ENCODE measurements at regions not wholly inside any gene's neighbourhood (a gene's known extent, or its start where the extent isn't known, plus 50 kb on each side); places are given as distances from the start of the nearest gene placed in this dataset.

DNA sequence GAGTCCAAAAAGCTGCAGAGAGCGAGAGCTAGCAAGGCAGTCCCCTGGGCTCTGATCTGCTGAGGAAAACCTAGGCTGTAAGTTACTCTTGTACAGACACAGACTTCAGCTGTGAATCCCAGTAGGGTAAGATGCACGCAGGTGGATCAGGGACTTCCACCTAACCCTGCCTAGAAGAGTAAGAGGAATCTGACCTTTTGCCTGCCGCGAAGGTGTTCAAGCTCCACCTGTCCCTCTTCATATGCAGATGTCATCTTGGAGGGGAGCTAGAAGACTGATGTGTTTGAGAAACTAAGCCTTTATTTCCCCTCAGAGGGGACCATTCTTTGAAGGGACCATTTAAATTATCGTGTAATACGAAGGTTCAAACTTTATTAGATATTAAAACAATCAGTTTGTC lies 108.6 kb upstream of the USP24 start:
- no peak for TF ChIP-seq TCF12 (IDR thresholded peaks at IDR 0.05; ENCODE audit: low read depth)
- TF ChIP-seq CREB1 (IDR thresholded peaks at IDR 0.05; ENCODE audit: low read depth): no peak
- TF ChIP-seq, protein P1, sequence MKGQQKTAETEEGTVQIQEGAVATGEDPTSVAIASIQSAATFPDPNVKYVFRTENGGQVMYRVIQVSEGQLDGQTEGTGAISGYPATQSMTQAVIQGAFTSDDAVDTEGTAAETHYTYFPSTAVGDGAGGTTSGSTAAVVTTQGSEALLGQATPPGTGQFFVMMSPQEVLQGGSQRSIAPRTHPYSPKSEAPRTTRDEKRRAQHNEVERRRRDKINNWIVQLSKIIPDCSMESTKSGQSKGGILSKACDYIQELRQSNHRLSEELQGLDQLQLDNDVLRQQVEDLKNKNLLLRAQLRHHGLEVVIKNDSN (IDR thresholded peaks at IDR 0.05): no peak
- TF ChIP-seq, protein P2, sequence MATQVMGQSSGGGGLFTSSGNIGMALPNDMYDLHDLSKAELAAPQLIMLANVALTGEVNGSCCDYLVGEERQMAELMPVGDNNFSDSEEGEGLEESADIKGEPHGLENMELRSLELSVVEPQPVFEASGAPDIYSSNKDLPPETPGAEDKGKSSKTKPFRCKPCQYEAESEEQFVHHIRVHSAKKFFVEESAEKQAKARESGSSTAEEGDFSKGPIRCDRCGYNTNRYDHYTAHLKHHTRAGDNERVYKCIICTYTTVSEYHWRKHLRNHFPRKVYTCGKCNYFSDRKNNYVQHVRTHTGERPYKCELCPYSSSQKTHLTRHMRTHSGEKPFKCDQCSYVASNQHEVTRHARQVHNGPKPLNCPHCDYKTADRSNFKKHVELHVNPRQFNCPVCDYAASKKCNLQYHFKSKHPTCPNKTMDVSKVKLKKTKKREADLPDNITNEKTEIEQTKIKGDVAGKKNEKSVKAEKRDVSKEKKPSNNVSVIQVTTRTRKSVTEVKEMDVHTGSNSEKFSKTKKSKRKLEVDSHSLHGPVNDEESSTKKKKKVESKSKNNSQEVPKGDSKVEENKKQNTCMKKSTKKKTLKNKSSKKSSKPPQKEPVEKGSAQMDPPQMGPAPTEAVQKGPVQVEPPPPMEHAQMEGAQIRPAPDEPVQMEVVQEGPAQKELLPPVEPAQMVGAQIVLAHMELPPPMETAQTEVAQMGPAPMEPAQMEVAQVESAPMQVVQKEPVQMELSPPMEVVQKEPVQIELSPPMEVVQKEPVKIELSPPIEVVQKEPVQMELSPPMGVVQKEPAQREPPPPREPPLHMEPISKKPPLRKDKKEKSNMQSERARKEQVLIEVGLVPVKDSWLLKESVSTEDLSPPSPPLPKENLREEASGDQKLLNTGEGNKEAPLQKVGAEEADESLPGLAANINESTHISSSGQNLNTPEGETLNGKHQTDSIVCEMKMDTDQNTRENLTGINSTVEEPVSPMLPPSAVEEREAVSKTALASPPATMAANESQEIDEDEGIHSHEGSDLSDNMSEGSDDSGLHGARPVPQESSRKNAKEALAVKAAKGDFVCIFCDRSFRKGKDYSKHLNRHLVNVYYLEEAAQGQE (IDR thresholded peaks at IDR 0.05; ENCODE audit: low read depth): no peak
- TF ChIP-seq TEAD4 (IDR thresholded peaks at IDR 0.05): no peak
